AG04449 (cell line): ENCODE measurements at regions not wholly inside any gene's neighbourhood (a gene's known extent, or its start where the extent isn't known, plus 50 kb on each side); places are given as distances from the start of the nearest gene placed in this dataset.
A peak's percentile ranks its signal among the peaks of the same experiment; 100 is the strongest.
"Not testable (repeated sequence)": the region's sequence is repeated elsewhere in the genome, so short reads cannot be mapped to it uniquely, and the experiment has no call there.

Experiments
- CTCF ChIA-PET: fragments of 350-600 bp; formaldehyde crosslinking; extraction: SDS; loops from one replicate; lab custom pipeline; 2021; ENCODE audit warnings: antibody characterized with exemption; lab: Yijun Ruan, JAX
- POLR2A ChIA-PET: fragments of 400-600, 350-600 bp; formaldehyde crosslinking; extraction: SDS; loops from one replicate; lab custom pipeline; 2020; ENCODE audit warnings: antibody characterized with exemption, inconsistent platforms; lab: Yijun Ruan, JAX
- DNase-seq: peaks from one replicate; pipeline ENCODE4 v3.0.0-alpha.2; 2010; ENCODE audit warnings: low read depth, low spot score
- H3K4me3 ChIP-seq: 2 replicates; pipeline ENCODE4 v1.5.1; 2011; ENCODE audit warnings: low read depth, mild to moderate bottlenecking, control low read depth, low read length
- CTCF ChIP-seq: IDR thresholded peaks from one replicate; pipeline ENCODE4 v1.5.1; 2011; ENCODE audit warnings: mild to moderate bottlenecking, moderate library complexity, low read length, control low read depth, inconsistent platforms; ENCODE audit not compliant: insufficient read depth; ENCODE audit errors: missing control alignments

DNA sequence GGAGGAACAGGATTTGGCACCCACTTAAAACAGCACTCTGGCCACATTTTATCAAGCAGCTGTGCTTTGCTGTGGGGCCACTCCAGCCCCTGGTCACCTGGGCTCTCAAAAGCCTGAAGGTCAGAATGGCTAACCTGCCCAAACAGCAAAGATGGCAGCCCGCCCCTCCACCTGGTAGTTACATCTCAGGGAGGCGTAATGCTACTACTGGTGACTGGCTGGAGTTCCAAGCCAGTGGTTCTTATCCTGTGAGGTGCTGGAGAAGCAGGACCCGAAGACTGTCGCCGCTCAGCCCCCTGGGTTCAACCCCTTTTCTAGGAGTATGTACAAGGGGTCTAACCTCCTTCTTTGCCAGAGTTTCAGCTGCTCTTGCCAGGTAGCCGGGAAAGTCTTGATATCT lies 467.4 kb upstream of the FOXG1 start:
- H3K4me3 ChIP-seq: no peak overlapping the region
- ChIA-PET POLR2A (no interaction called here), CTCF (no interaction called here)
- no peak for DNase-seq
- TF ChIP-seq CTCF: no peak

- ChIA-PET POLR2A (no interaction called here), CTCF (no interaction called here)
- no peak for DNase-seq
- no peak for TF ChIP-seq CTCF
- no peak overlapping the region for H3K4me3 ChIP-seq
These were observed 466.2 kb upstream of the FOXG1 start for GRCh38 chr14:28300356-28300755.

DNA sequence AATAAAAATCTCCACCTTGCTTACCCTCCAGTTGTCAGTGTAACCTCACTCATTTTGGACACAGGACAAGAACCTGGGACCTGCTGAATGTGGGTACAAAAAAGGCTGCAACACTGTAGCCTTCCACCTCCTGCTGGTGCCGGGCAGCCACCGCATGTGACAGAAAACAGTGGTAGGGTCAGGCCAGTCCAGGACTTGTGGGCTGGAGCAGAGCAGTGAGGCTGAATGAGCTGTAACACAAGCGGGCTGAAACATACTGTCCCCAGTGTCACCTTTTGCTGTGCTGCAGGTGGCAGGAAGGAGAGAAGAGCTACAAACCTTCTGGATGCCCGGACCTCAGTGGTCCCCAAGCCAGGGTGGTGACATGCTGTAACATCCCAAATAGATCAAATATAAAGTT lies 465.4 kb upstream of the FOXG1 start:
- no peak for TF ChIP-seq CTCF
- H3K4me3 ChIP-seq: no peak overlapping the region
- CTCF ChIA-PET: no interaction called here
- POLR2A ChIA-PET: no interaction called here
- DNase-seq: no peak

- ChIA-PET CTCF (no interaction called here), POLR2A (no interaction called here)
- H3K4me3 ChIP-seq: no peak overlapping the region
- no peak for TF ChIP-seq CTCF
- DNase-seq: no peak
These were observed 463.3 kb upstream of the FOXG1 start for GRCh38 chr14:28303248-28303647.

DNA sequence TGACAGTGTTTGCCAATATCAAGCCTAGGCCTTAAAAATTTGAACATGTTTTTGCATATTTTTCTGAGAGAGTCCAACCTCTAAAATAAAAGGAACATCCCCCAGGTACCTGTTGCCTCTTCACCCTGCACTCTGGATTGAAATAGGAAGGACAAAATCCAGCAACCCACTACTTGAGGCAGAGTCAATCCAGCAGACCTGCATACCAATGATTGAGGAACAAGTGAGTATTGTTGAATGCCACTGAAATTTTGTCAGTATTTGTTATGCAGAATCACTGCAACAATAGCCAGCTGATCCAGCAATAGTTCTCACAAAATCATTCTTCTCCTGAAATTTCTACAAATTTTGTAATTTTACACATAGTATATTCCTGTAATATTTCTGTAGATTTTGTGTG lies 460.6 kb upstream of the FOXG1 start:
- DNase-seq: no peak
- no peak overlapping the region for H3K4me3 ChIP-seq
- TF ChIP-seq CTCF: no peak
- ChIA-PET CTCF (no interaction called here), POLR2A (no interaction called here)

- no peak overlapping the region for H3K4me3 ChIP-seq
- DNase-seq: no peak
- ChIA-PET POLR2A (no interaction called here), CTCF (no interaction called here)
- TF ChIP-seq CTCF: no peak
These were observed 459.1 kb upstream of the FOXG1 start for GRCh38 chr14:28307506-28307905.

DNA sequence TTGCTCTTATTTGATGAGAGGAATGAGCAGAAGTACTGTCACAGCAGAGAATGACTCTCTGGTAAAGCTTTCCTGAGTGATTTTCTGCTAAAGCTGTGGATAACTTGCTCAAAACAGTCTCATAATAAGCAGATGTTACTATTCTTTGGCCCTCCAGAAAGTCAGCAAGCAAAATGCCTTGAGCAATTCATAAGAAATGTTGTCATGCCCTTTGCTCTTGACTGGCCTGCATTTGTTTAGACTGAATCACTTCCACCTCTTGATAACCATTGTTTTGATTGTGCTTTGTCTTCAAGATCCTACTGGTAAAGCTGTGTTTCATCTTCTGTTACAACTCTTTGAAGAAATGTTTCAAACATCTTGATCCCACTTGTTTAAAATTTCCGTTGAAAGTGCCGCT lies 457.9 kb upstream of the FOXG1 start:
- peak; percentile 9 for DNase-seq
- ChIA-PET POLR2A (no interaction called here), CTCF (no interaction called here)
- H3K4me3 ChIP-seq: no peak overlapping the region
- no peak for TF ChIP-seq CTCF

DNA sequence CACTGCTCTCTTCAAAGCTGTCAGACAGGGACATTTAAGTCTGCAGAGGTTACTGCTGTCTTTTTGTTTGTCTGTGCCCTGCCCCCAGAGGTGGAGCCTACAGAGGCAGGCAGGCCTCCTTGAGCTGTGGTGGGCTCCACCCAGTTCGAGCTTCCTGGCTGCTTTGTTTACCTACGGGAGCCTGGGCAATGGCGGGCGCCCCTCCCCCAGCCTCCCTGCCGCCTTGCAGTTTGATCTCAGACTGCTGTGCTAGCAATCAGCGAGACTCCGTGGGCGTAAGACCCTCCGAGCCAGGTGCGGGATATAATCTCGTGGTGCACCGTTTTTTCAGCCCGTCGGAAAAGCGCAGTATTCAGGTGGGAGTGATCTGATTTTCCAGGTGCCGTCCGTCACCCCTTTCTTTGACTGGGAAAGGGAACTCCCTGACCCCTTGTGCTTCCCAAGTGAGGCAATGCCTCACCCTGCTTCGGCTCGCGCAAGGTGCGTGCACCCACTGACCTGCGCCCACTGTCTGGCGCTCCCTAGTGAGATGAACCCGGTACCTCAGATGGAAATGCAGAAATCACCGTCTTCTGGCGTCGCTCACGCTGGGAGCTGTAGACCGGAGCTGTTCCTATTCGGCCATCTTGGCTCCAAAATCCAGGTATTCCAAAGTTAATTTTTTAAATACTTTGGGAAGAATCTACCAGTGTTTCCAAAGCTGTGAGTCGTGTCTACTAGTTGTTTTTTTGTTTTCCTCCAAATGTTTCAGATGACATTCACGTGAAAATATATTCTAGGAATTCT lies 448.5 kb upstream of the FOXG1 start:
- DNase-seq, POLR2A ChIA-PET, CTCF ChIA-PET, H3K4me3 ChIP-seq: not testable (repeated sequence)
